ENCODE measurements at regions not wholly inside any gene's neighbourhood (a gene's known extent, or its start where the extent isn't known, plus 50 kb on each side); places are given as distances from the start of the nearest gene placed in this dataset.

GRCh38 chr13:47719164-47719563, 281.9 kb downstream of the SUCLA2 start:
- no peak for DNase-seq (ENCODE audit: low read depth)
- no peaks in the 10 kb centered on the region for H3K27me3 ChIP-seq (ENCODE audit: control insufficient read depth, insufficient read depth, low read length)
- no peak for TF ChIP-seq CTCF (IDR thresholded peaks at IDR 0.05; ENCODE audit: insufficient read depth, low read length, poor library complexity, severe bottlenecking)
- no peaks in the 10 kb centered on the region for H3K36me3 ChIP-seq (ENCODE audit: control insufficient read depth, insufficient read depth, low read length)
- no peak overlapping the region for H3K4me3 ChIP-seq (ENCODE audit: low read depth, low read length)

GRCh38 chr13:47718556-47718955, 282.5 kb downstream of the SUCLA2 start:
- no peak for DNase-seq (ENCODE audit: low read depth)
- H3K27me3 ChIP-seq (ENCODE audit: control insufficient read depth, insufficient read depth, low read length): no peaks in the 10 kb centered on the region
- no peak for TF ChIP-seq CTCF (IDR thresholded peaks at IDR 0.05; ENCODE audit: insufficient read depth, low read length, poor library complexity, severe bottlenecking)
- no peaks in the 10 kb centered on the region for H3K36me3 ChIP-seq (ENCODE audit: control insufficient read depth, insufficient read depth, low read length)
- H3K4me3 ChIP-seq (ENCODE audit: low read depth, low read length): no peak overlapping the region

- H3K4me3 ChIP-seq (ENCODE audit: low read depth, low read length): no peak overlapping the region
- no peak for DNase-seq (ENCODE audit: low read depth)
- H3K36me3 ChIP-seq (ENCODE audit: control insufficient read depth, insufficient read depth, low read length): no peaks in the 10 kb centered on the region
- no peak for TF ChIP-seq CTCF (IDR thresholded peaks at IDR 0.05; ENCODE audit: insufficient read depth, low read length, poor library complexity, severe bottlenecking)
- H3K27me3 ChIP-seq (ENCODE audit: control insufficient read depth, insufficient read depth, low read length): no peaks in the 10 kb centered on the region
Measured at GRCh38 chr13:47708386-47708785, 292.7 kb downstream of the SUCLA2 start.

- TF ChIP-seq CTCF (IDR thresholded peaks at IDR 0.05; ENCODE audit: insufficient read depth, low read length, poor library complexity, severe bottlenecking): no peak
- no peaks in the 10 kb centered on the region for H3K27me3 ChIP-seq (ENCODE audit: control insufficient read depth, insufficient read depth, low read length)
- no peak for DNase-seq (ENCODE audit: low read depth)
- no peaks in the 10 kb centered on the region for H3K36me3 ChIP-seq (ENCODE audit: control insufficient read depth, insufficient read depth, low read length)
- H3K4me3 ChIP-seq (ENCODE audit: low read depth, low read length): no peak overlapping the region
Measured at GRCh38 chr13:47707414-47707813, 293.7 kb downstream of the SUCLA2 start.

- H3K27me3 ChIP-seq (ENCODE audit: control insufficient read depth, insufficient read depth, low read length): no peaks in the 10 kb centered on the region
- no peak for TF ChIP-seq CTCF (IDR thresholded peaks at IDR 0.05; ENCODE audit: insufficient read depth, low read length, poor library complexity, severe bottlenecking)
- DNase-seq (ENCODE audit: low read depth): no peak
- no peaks in the 10 kb centered on the region for H3K36me3 ChIP-seq (ENCODE audit: control insufficient read depth, insufficient read depth, low read length)
- H3K4me3 ChIP-seq (ENCODE audit: low read depth, low read length): no peak overlapping the region
Measured at GRCh38 chr13:47705185-47705584, 295.9 kb downstream of the SUCLA2 start.

GRCh38 chr13:47696674-47697073, 304.4 kb downstream of the SUCLA2 start:
- Histone ChIP-seq H3K4me3 (ENCODE audit: low read depth, low read length) (no peak overlapping the region), H3K27me3 (ENCODE audit: control insufficient read depth, insufficient read depth, low read length) (no peaks in the 10 kb centered on the region), H3K36me3 (ENCODE audit: control insufficient read depth, insufficient read depth, low read length) (no peaks in the 10 kb centered on the region)
- no peak for DNase-seq (ENCODE audit: low read depth)
- no peak for TF ChIP-seq CTCF (IDR thresholded peaks at IDR 0.05; ENCODE audit: insufficient read depth, low read length, poor library complexity, severe bottlenecking)

Data from kidney epithelial cell (primary cell).